Esophagus squamous epithelium (tissue), 5 donors: ENCODE measurements at regions not wholly inside any gene's neighbourhood (a gene's known extent, or its start where the extent isn't known, plus 50 kb on each side); places are given as distances from the start of the nearest gene placed in this dataset.
"Not testable (repeated sequence)": the region's sequence is repeated elsewhere in the genome, so short reads cannot be mapped to it uniquely, and the experiment has no call there.

ENCODE experiments used
- DNase-seq: peaks from one replicate; lab custom pipeline; 2025; lab: John Stamatoyannopoulos, UW
- H3K27ac ChIP-seq, 4 donors: fragments of 200-600 bp; sonication (generic); one replicate each; pipeline ENCODE4 v1.5.1; 2016 to 2019; ENCODE audit warnings: mild to moderate bottlenecking in 1 of 4
- H3K27me3 ChIP-seq, 4 donors: fragments of 200-600 bp; sonication (generic); 1 replicate in 3 of 4; 2 replicates in 1 of 4; pipeline versions ENCODE4 v1.5.1 to v1.6.0; 2017 to 2021; ENCODE audit warnings: antibody characterized with exemption in 1 of 4
- H3K36me3 ChIP-seq, 3 donors: fragments of 200-600 bp; sonication (generic); one replicate each; pipeline ENCODE4 v1.5.1; 2016 to 2019
- H3K4me1 ChIP-seq, 3 donors: fragments of 200-600 bp; sonication (generic); one replicate each; pipeline ENCODE4 v1.5.1; 2017 to 2019
- H3K4me3 ChIP-seq, 4 donors: fragments of 200-600 bp; sonication (generic); 1 replicate in 3 of 4; 2 replicates in 1 of 4; pipeline ENCODE4 v1.5.1; 2016 to 2019; ENCODE audit warnings: mild to moderate bottlenecking in 2 of 4, moderate library complexity in 1 of 4
- H3K9me3 ChIP-seq, 3 donors: fragments of 200-600 bp; sonication (generic); one replicate each; pipeline ENCODE4 v1.5.1; 2016 to 2019
- POLR2A ChIP-seq, 4 donors: fragments of 450-650 bp; IDR thresholded peaks; one replicate each; pipeline ENCODE4 v1.6.1; 2017; ENCODE audit warnings: antibody characterized with exemption in 4 of 4, mild to moderate bottlenecking in 4 of 4, moderate library complexity in 3 of 4
- WGBS, 2 donors: methylation state at CpG; one replicate each; pipeline ENCODE4 v1.1.5; 2018; 5-methylcytosine and 5-hydroxymethylcytosine counted together
- intact Hi-C: fragments of 100-400 bp; cut with DNase I; formaldehyde crosslinking; loops from one replicate; pipeline ENCODE4 v1.15.0; 2022
- TF ChIP-seq, protein P1 (sequence below), 6 experiments: fragments of 450-650 bp in 4 of 6; fragments of 200-600 bp in 2 of 6; sonication (generic) in 2 of 6; IDR thresholded peaks; one replicate each; pipeline ENCODE4 v1.5.1; 2016 to 2019; ENCODE audit warnings: antibody characterized with exemption in 6 of 6, mild to moderate bottlenecking in 4 of 6, moderate library complexity in 4 of 6
- donor health status: DM: yes; HTN: yes; CAD: no.

DNA sequence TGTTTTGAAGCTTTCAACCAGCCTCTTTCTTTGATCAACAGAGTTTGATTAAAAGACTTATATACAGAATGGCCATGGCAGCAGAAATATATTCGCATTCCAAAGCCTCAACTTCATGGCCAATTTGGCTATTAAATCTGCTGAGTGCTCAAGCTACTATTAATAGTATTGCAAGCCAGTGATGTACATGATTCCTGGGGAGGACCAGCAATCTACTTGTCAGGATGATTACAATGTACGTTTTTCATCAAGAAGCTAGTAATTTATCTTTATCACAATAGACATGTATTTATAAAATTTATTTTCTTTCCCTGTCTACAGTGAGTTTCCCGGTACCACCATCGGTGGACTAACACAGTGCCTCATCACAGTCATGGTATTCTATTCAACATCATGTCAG, 515.5 kb downstream of the AMY1C start:
- TF ChIP-seq, protein P1, sequence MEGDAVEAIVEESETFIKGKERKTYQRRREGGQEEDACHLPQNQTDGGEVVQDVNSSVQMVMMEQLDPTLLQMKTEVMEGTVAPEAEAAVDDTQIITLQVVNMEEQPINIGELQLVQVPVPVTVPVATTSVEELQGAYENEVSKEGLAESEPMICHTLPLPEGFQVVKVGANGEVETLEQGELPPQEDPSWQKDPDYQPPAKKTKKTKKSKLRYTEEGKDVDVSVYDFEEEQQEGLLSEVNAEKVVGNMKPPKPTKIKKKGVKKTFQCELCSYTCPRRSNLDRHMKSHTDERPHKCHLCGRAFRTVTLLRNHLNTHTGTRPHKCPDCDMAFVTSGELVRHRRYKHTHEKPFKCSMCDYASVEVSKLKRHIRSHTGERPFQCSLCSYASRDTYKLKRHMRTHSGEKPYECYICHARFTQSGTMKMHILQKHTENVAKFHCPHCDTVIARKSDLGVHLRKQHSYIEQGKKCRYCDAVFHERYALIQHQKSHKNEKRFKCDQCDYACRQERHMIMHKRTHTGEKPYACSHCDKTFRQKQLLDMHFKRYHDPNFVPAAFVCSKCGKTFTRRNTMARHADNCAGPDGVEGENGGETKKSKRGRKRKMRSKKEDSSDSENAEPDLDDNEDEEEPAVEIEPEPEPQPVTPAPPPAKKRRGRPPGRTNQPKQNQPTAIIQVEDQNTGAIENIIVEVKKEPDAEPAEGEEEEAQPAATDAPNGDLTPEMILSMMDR (IDR thresholded peaks at IDR 0.05), result no peak
- TF ChIP-seq POLR2A (IDR thresholded peaks at IDR 0.05), result no peak
- DNase-seq, result no peak
- Histone ChIP-seq H3K27me3 (no peaks in the 10 kb centered on the region), H3K27ac (no peak overlapping the region), H3K4me3 (no peak overlapping the region), H3K36me3 (no peaks in the 10 kb centered on the region), H3K9me3 (no peaks in the 10 kb centered on the region), H3K4me1 (no peaks in the 10 kb centered on the region)
- 79 to 85% methylated on average over 4 of the region's 4 CpGs for WGBS, 2 donors
- intact Hi-C loops, result no loop called here

DNA sequence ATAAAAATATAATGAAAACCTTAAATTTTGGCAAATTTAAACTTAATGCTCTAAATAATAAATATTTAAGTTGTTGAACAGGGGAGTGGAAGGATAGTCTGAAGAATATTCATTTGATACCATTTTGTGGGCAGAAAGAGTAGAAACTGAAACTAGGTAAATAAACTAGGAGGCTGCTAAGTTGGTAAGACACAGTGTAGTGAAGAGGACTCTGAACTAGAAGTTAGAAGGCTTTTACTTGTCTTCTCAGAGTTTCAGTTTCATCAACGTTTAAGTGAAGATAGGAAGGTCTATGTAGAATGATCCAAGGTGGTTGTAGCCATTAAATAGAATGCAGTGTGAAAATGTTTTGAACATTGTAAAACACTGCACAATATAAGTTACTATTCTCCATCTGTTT, 516.9 kb downstream of the AMY1C start:
- no peak for DNase-seq
- Histone ChIP-seq H3K4me1 (no peaks in the 10 kb centered on the region), H3K4me3 (no peak overlapping the region), H3K36me3 (no peaks in the 10 kb centered on the region), H3K27ac (no peak overlapping the region), H3K27me3 (no peaks in the 10 kb centered on the region), H3K9me3 (no peaks in the 10 kb centered on the region)
- TF ChIP-seq POLR2A (IDR thresholded peaks at IDR 0.05), result no peak
- TF ChIP-seq, protein P1 (IDR thresholded peaks at IDR 0.05), result no peak
- intact Hi-C loops, result no loop called here
- WGBS, 2 donors, result 44 to 50% methylated on average over 1 of the region's 1 CpG

GRCh38 chr1:104288322-104288721, 538.6 kb downstream of the AMY1C start:
- H3K27me3 ChIP-seq, H3K4me3 ChIP-seq, H3K4me1 ChIP-seq, DNase-seq, H3K9me3 ChIP-seq, H3K36me3 ChIP-seq, intact Hi-C loops, H3K27ac ChIP-seq: not testable (repeated sequence)
- WGBS, 2 donors, result 83 to 90% methylated on average over 4 of the region's 4 CpGs

GRCh38 chr1:104291156-104291555, 541.5 kb downstream of the AMY1C start:
- 0% methylated on average over 1 of the region's 1 CpG for WGBS, 2 donors
- intact Hi-C loops, result no loop called here
- TF ChIP-seq, protein P1 (IDR thresholded peaks at IDR 0.05), result no peak
- TF ChIP-seq POLR2A (IDR thresholded peaks at IDR 0.05), result no peak

GRCh38 chr1:104294259-104294658, 544.6 kb downstream of the AMY1C start:
- no peak overlapping the region for H3K4me3 ChIP-seq
- intact Hi-C loops, result no loop called here
- H3K27me3 ChIP-seq, result no peaks in the 10 kb centered on the region
- H3K4me1 ChIP-seq, result no peaks in the 10 kb centered on the region
- H3K27ac ChIP-seq, result no peak overlapping the region
- TF ChIP-seq POLR2A (IDR thresholded peaks at IDR 0.05), result no peak
- TF ChIP-seq, protein P1 (IDR thresholded peaks at IDR 0.05), result no peak
- no peaks in the 10 kb centered on the region for H3K36me3 ChIP-seq
- WGBS, 2 donors, result 41 to 59% methylated on average over 3 of the region's 3 CpGs
- DNase-seq, result no peak
- peaks cover 0 to 3% (median 0%) of the 10 kb centered on the region in 3 donors for H3K9me3 ChIP-seq

More at GRCh38 chr1:104291156-104291555, 541.5 kb downstream of the AMY1C start:
- no peak overlapping the region for H3K4me3 ChIP-seq
- H3K36me3 ChIP-seq, result no peaks in the 10 kb centered on the region
- DNase-seq, result no peak
- no peak overlapping the region for H3K27ac ChIP-seq
- H3K4me1 ChIP-seq, result no peaks in the 10 kb centered on the region
- no peaks in the 10 kb centered on the region for H3K27me3 ChIP-seq
- no peaks in the 10 kb centered on the region for H3K9me3 ChIP-seq

- Histone ChIP-seq H3K27ac (no peak overlapping the region), H3K4me3 (no peak overlapping the region), H3K9me3 (peaks cover 0 to 3% (median 0%) of the 10 kb centered on the region in 3 donors), H3K36me3 (no peaks in the 10 kb centered on the region), H3K4me1 (no peaks in the 10 kb centered on the region), H3K27me3 (no peaks in the 10 kb centered on the region)
- intact Hi-C loops, result no loop called here
- 61 to 66% methylated on average over 3 of the region's 3 CpGs for WGBS, 2 donors
- TF ChIP-seq, protein P1 (IDR thresholded peaks at IDR 0.05), result no peak
- TF ChIP-seq POLR2A (IDR thresholded peaks at IDR 0.05), result no peak
- DNase-seq, result no peak
Measured at GRCh38 chr1:104295511-104295910, 545.8 kb downstream of the AMY1C start.
